ENCODE measurements at regions not wholly inside any gene's neighbourhood (a gene's known extent, or its start where the extent isn't known, plus 50 kb on each side); places are given as distances from the start of the nearest gene placed in this dataset.

DNA sequence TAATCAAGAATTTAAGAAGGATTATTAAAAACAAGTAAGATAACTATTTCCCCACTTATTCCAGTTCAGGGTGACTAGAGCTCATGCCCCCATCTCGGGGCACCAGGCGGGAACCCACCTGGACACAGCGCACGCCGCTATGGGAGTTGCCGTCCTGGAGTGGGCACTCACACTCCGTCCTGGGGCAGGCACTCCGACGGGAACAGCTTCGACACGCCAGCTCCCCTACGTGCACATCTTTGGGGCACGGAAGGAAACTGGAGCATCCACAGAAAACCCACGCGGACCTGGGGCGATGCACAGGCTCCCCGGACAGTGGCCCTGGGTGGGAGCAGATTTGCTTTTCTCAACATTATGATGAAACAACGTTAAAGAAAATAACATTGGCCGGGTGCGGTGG is 52.0 kb upstream of the GATA5 start:
- Histone ChIP-seq H3K9me3 (ENCODE audit: insufficient read depth, low read depth, low read length) (no peaks in the 10 kb centered on the region), H3K36me3 (ENCODE audit: insufficient read depth, low read depth, low read length) (no peaks in the 10 kb centered on the region), H3K4me1 (ENCODE audit: insufficient read depth, low read length) (peaks cover 7% of the 10 kb centered on the region; the same call in 1 of the 2 replicates), H3K4me3 (ENCODE audit: low read length) (no peak overlapping the region), H3K27ac (ENCODE audit: low read length) (no peak overlapping the region), H3K9ac (ENCODE audit: low read depth, low read length) (no peak overlapping the region), H3K27me3 (ENCODE audit: insufficient read depth, low read length) (no peaks in the 10 kb centered on the region)

- Histone ChIP-seq H3K4me3 (ENCODE audit: low read length) (no peak overlapping the region), H3K27me3 (ENCODE audit: insufficient read depth, low read length) (no peaks in the 10 kb centered on the region), H3K9ac (ENCODE audit: low read depth, low read length) (no peak overlapping the region), H3K36me3 (ENCODE audit: insufficient read depth, low read depth, low read length) (no peaks in the 10 kb centered on the region), H3K9me3 (ENCODE audit: insufficient read depth, low read depth, low read length) (no peaks in the 10 kb centered on the region), H3K27ac (ENCODE audit: low read length) (no peak overlapping the region), H3K4me1 (ENCODE audit: insufficient read depth, low read length) (peaks cover 2% of the 10 kb centered on the region; the same call in 1 of the 2 replicates)
Measured at GRCh38 chr20:62528983-62529891, 53.4 kb upstream of the GATA5 start.

GRCh38 chr20:62529896-62530642 is 54.3 kb upstream of the GATA5 start:
- H3K9me3 ChIP-seq (ENCODE audit: insufficient read depth, low read depth, low read length), result no peaks in the 10 kb centered on the region
- no peaks in the 10 kb centered on the region for H3K27me3 ChIP-seq (ENCODE audit: insufficient read depth, low read length)
- H3K4me3 ChIP-seq (ENCODE audit: low read length), result no peak overlapping the region
- H3K9ac ChIP-seq (ENCODE audit: low read depth, low read length), result no peak overlapping the region
- no peaks in the 10 kb centered on the region for H3K4me1 ChIP-seq (ENCODE audit: insufficient read depth, low read length)
- H3K36me3 ChIP-seq (ENCODE audit: insufficient read depth, low read depth, low read length), result no peaks in the 10 kb centered on the region
- no peak overlapping the region for H3K27ac ChIP-seq (ENCODE audit: low read length)

DNA sequence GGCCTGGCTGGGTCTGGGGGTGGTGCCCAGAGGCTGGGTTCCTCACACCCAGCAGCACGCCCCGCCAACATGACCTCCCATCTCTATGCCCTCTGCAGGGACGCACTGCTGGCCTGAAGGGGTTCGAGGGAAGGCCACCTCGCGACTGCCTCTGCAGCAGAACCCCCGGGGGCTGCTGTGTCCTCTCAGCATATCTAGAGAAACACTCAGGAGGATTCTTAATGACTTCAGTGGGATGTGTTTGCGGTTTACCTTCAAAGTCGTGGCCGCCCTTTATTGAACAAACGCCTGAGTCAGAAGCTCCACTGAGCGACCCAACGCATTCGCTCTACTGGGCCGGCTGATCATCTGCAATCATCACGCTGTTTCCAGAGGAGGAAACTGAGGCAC is 54.8 kb upstream of the GATA5 start:
- H3K27ac ChIP-seq (ENCODE audit: low read length), result no peak overlapping the region
- no peak overlapping the region for H3K4me3 ChIP-seq (ENCODE audit: low read length)
- H3K27me3 ChIP-seq (ENCODE audit: insufficient read depth, low read length), result no peaks in the 10 kb centered on the region
- H3K9me3 ChIP-seq (ENCODE audit: insufficient read depth, low read depth, low read length), result no peaks in the 10 kb centered on the region
- H3K36me3 ChIP-seq (ENCODE audit: insufficient read depth, low read depth, low read length), result no peaks in the 10 kb centered on the region
- H3K4me1 ChIP-seq (ENCODE audit: insufficient read depth, low read length), result no peaks in the 10 kb centered on the region
- no peak overlapping the region for H3K9ac ChIP-seq (ENCODE audit: low read depth, low read length)

DNA sequence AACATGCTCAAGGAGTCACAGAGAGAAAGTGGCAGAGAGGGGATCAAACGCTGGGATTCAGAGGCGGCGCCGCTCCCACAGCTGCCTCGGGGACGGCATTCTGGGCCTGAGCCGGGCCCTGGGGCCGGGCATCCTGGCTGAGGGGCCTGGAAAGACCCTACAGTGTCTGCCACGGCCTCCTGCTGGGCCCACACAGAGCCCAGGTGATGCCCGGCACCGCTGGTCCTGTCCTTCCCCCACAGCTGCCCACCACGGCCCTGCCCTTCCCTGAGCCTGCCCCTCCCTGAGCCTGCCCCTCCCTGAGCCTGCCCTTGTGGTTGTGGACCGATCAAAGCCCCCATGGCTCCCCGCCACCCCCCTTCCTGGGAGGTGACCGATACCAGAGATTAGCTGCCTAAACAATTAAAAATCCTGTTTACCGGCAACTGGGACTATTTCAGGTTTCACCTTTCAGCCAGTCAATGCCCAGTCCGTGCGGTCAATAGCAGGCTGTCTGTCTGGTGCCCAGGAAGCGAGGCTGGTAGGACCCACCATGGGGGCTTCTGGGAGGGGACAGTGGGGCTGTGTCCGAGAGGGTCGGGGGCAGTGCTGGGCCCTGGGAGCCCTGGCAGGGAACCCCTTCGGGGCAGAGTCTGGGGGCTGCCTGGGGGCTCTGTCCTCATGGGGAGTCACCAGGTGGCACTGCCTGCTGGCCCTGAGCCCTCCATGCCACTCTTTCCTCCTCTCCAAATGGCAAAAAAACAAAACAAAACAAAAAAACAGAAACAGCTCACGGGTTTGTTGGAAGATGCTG is 55.4 kb upstream of the GATA5 start:
- no peaks in the 10 kb centered on the region for H3K9me3 ChIP-seq (ENCODE audit: insufficient read depth, low read depth, low read length)
- no peaks in the 10 kb centered on the region for H3K4me1 ChIP-seq (ENCODE audit: insufficient read depth, low read length)
- H3K27me3 ChIP-seq (ENCODE audit: insufficient read depth, low read length), result no peaks in the 10 kb centered on the region
- no peak overlapping the region for H3K4me3 ChIP-seq (ENCODE audit: low read length)
- no peak overlapping the region for H3K9ac ChIP-seq (ENCODE audit: low read depth, low read length)
- no peak overlapping the region for H3K27ac ChIP-seq (ENCODE audit: low read length)
- no peaks in the 10 kb centered on the region for H3K36me3 ChIP-seq (ENCODE audit: insufficient read depth, low read depth, low read length)

GRCh38 chr20:62532921-62533320 is 57.1 kb upstream of the GATA5 start:
- H3K9ac ChIP-seq (ENCODE audit: low read depth, low read length), result no peak overlapping the region
- no peaks in the 10 kb centered on the region for H3K36me3 ChIP-seq (ENCODE audit: insufficient read depth, low read depth, low read length)
- H3K4me3 ChIP-seq (ENCODE audit: low read length), result no peak overlapping the region
- H3K27ac ChIP-seq (ENCODE audit: low read length), result no peak overlapping the region
- H3K27me3 ChIP-seq (ENCODE audit: insufficient read depth, low read length), result no peaks in the 10 kb centered on the region
- H3K9me3 ChIP-seq (ENCODE audit: insufficient read depth, low read depth, low read length), result no peaks in the 10 kb centered on the region
- H3K4me1 ChIP-seq (ENCODE audit: insufficient read depth, low read length), result no peaks in the 10 kb centered on the region

- Histone ChIP-seq H3K4me3 (ENCODE audit: low read length) (no peak overlapping the region), H3K9ac (ENCODE audit: low read depth, low read length) (no peak overlapping the region), H3K27me3 (ENCODE audit: insufficient read depth, low read length) (no peaks in the 10 kb centered on the region), H3K36me3 (ENCODE audit: insufficient read depth, low read depth, low read length) (no peaks in the 10 kb centered on the region), H3K27ac (ENCODE audit: low read length) (no peak overlapping the region), H3K9me3 (ENCODE audit: insufficient read depth, low read depth, low read length) (no peaks in the 10 kb centered on the region), H3K4me1 (ENCODE audit: insufficient read depth, low read length) (no peaks in the 10 kb centered on the region)
Measured at GRCh38 chr20:62533591-62534495, 58.0 kb upstream of the GATA5 start.

GRCh38 chr20:62534526-62535221 is 58.9 kb upstream of the GATA5 start:
- no peaks in the 10 kb centered on the region for H3K9me3 ChIP-seq (ENCODE audit: insufficient read depth, low read depth, low read length)
- H3K36me3 ChIP-seq (ENCODE audit: insufficient read depth, low read depth, low read length), result no peaks in the 10 kb centered on the region
- no peaks in the 10 kb centered on the region for H3K4me1 ChIP-seq (ENCODE audit: insufficient read depth, low read length)
- no peaks in the 10 kb centered on the region for H3K27me3 ChIP-seq (ENCODE audit: insufficient read depth, low read length)
- no peak overlapping the region for H3K27ac ChIP-seq (ENCODE audit: low read length)
- H3K9ac ChIP-seq (ENCODE audit: low read depth, low read length), result no peak overlapping the region
- H3K4me3 ChIP-seq (ENCODE audit: low read length), result no peak overlapping the region

DNA sequence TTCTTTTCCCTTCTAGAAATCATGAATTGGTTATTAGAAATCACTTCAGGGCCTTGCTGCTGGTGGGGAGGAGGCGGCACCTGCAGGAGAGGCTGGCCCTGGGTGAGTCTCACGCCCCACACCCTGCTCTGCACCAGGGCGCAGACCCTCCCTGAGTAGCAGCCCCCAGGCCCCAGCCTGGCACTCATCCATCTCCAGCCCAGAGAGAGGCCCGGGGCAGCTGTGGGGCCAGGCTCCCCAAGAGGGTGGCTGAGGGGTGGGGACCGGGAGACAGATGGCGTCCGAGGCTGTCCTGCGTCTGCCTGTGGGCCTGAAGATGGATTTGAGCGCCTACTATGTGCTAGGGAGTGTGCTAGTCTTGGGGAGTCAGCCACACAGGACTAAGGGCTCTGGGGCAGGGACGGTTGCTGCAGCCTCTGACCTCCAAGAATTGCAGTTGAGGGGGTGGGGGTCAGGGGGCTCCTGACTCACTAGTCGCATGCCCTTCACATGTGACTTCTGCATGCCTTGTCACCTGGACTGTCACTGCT is 59.6 kb upstream of the GATA5 start:
- Histone ChIP-seq H3K4me3 (ENCODE audit: low read length) (no peak overlapping the region), H3K9ac (ENCODE audit: low read depth, low read length) (no peak overlapping the region), H3K36me3 (ENCODE audit: insufficient read depth, low read depth, low read length) (no peaks in the 10 kb centered on the region), H3K27ac (ENCODE audit: low read length) (no peak overlapping the region), H3K27me3 (ENCODE audit: insufficient read depth, low read length) (no peaks in the 10 kb centered on the region), H3K4me1 (ENCODE audit: insufficient read depth, low read length) (no peaks in the 10 kb centered on the region), H3K9me3 (ENCODE audit: insufficient read depth, low read depth, low read length) (no peaks in the 10 kb centered on the region)

- Histone ChIP-seq H3K9me3 (ENCODE audit: insufficient read depth, low read depth, low read length) (no peaks in the 10 kb centered on the region), H3K27ac (ENCODE audit: low read length) (no peak overlapping the region)
Measured at GRCh38 chr20:62535964-62536363, 60.2 kb upstream of the GATA5 start.

More at GRCh38 chr20:62535964-62536363, 60.2 kb upstream of the GATA5 start:
- Histone ChIP-seq H3K4me3 (ENCODE audit: low read length) (no peak overlapping the region), H3K27me3 (ENCODE audit: insufficient read depth, low read length) (no peaks in the 10 kb centered on the region), H3K4me1 (ENCODE audit: insufficient read depth, low read length) (no peaks in the 10 kb centered on the region), H3K36me3 (ENCODE audit: insufficient read depth, low read depth, low read length) (no peaks in the 10 kb centered on the region), H3K9ac (ENCODE audit: low read depth, low read length) (no peak overlapping the region)
